ENCODE measurements at regions not wholly inside any gene's neighbourhood (a gene's known extent, or its start where the extent isn't known, plus 50 kb on each side); places are given as distances from the start of the nearest gene placed in this dataset.

GRCh38 chr13:76036176-76036575, 400.0 kb downstream of the LMO7 start:
- TF ChIP-seq EZH2phosphoT487 (IDR thresholded peaks at IDR 0.05; ENCODE audit: low read depth) (no peak), CTCF (IDR thresholded peaks at IDR 0.05; ENCODE audit: low read depth, low read length) (no peak)
